ENCODE measurements at regions not wholly inside any gene's neighbourhood (a gene's known extent, or its start where the extent isn't known, plus 50 kb on each side); places are given as distances from the start of the nearest gene placed in this dataset.
"Not testable (repeated sequence)": the region's sequence is repeated elsewhere in the genome, so short reads cannot be mapped to it uniquely, and the experiment has no call there.

GRCh38 chr2:8599421-8600242 is 82.2 kb upstream of the ID2 start:
- H3K4me3 ChIP-seq (ENCODE audit: low read length): no peak overlapping the region
- no peak for DNase-seq (ENCODE audit: low read depth)
- no peak for TF ChIP-seq CTCF (conservative IDR thresholded peaks at IDR 0.05; ENCODE audit: low read depth, low read length)

- no peak overlapping the region for H3K4me3 ChIP-seq (ENCODE audit: low read length)
- no peak for DNase-seq (ENCODE audit: low read depth)
- TF ChIP-seq CTCF (conservative IDR thresholded peaks at IDR 0.05; ENCODE audit: low read depth, low read length): no peak
These were observed 81.4 kb upstream of the ID2 start for GRCh38 chr2:8600456-8600855.

GRCh38 chr2:8602809-8603208 is 79.0 kb upstream of the ID2 start:
- no peak overlapping the region for H3K4me3 ChIP-seq (ENCODE audit: low read length)
- DNase-seq (ENCODE audit: low read depth): no peak
- TF ChIP-seq CTCF (conservative IDR thresholded peaks at IDR 0.05; ENCODE audit: low read depth, low read length): no peak

DNA sequence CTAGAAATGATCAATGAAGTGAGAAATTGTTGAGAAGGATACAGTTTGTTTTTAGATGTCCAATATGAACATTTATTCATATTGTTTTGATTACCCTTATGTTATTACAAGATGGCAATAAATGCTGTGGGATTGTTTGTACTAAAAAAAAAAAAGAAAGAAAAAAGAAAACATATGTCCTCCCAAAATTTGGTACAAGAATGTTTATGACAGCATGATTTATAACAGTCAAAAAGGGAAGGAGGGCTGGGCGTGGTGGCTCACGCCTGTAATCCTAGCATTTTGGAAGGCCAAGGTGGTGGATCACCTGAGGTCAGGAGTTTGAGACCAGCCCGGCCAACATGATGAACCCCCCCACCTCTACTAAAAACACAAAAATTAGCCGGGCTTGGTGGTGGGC is 78.5 kb upstream of the ID2 start:
- not testable (repeated sequence) for H3K4me3 ChIP-seq (ENCODE audit: low read length); DNase-seq (ENCODE audit: low read depth)

DNA sequence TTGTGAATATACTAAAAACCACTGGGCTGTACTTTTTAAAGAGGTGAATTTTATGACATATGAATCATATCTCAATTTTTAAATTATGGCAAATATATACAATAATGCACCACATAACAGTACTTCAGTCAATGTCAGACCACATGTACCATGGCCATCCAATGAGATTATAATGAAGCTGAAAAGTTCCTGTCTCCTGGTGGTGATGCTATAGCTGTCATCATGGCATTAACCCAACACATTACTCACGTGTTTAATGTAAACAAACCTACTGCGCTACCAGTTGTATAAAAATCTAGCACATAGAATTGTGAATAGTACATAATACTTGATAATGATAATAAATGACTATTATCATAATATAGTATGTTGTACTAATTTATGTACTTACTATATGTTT is 77.6 kb upstream of the ID2 start:
- DNase-seq (ENCODE audit: low read depth): no peak
- TF ChIP-seq CTCF (conservative IDR thresholded peaks at IDR 0.05; ENCODE audit: low read depth, low read length): no peak
- H3K4me3 ChIP-seq (ENCODE audit: low read length): no peak overlapping the region

- TF ChIP-seq CTCF (conservative IDR thresholded peaks at IDR 0.05; ENCODE audit: low read depth, low read length): no peak
- H3K4me3 ChIP-seq (ENCODE audit: low read length): no peak overlapping the region
- no peak for DNase-seq (ENCODE audit: low read depth)
These were observed 76.3 kb upstream of the ID2 start for GRCh38 chr2:8605351-8606065.

DNA sequence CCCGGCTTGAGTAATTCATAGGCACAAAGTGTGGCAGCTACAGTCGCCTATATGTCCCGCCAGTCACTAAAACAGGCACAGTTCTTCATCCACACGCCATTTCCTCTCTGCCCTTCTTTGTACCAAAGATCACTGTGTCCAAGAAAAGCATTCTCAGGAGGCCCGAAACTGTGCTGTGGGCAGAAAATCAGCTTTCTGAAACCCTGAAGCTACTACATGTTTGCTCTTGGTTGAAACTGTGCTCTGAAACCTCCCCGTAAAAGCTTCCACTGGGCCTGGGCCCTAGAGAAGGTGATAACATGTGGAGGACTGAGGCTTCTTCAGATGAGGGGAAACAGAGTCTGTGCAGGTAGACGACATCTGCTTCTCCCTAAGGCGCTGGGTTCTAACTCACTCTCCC is 75.6 kb upstream of the ID2 start:
- H3K4me3 ChIP-seq (ENCODE audit: low read length): no peak overlapping the region
- no peak for TF ChIP-seq CTCF (conservative IDR thresholded peaks at IDR 0.05; ENCODE audit: low read depth, low read length)
- DNase-seq (ENCODE audit: low read depth): no peak

Measured in retinal pigment epithelial cell (primary cell).